H1 (cell line): ENCODE measurements at regions not wholly inside any gene's neighbourhood (a gene's known extent, or its start where the extent isn't known, plus 50 kb on each side); places are given as distances from the start of the nearest gene placed in this dataset.

Experiments used
- CTCF ChIA-PET: fragments of 300-600 bp; sonication (Branson Sonifier 250); formaldehyde crosslinking; loops from one replicate; lab custom pipeline; 2021; ENCODE audit not compliant: partially characterized antibody; lab: Charles Lee
- POLR2A ChIA-PET: fragments of 300-600 bp; sonication (Branson Sonifier 250); formaldehyde crosslinking; loops from one replicate; lab custom pipeline; 2021; ENCODE audit warnings: inconsistent platforms; ENCODE audit not compliant: partially characterized antibody; lab: Charles Lee
- DNase-seq, 2 experiments: peaks; one replicate each; pipeline versions ENCODE4 v3.0.0 to v3.0.0-alpha.2; 2010 to 2022; ENCODE audit warnings: low spot score in 2 of 2, low read depth in 1 of 2, mixed read lengths in 1 of 2
- FAIRE-seq: peaks from 2 replicates; lab custom pipeline; 2011; peaks lifted over from hg19 to GRCh38; lab: Jason Lieb, UNC
- H2AFZ ChIP-seq: 2 replicates; pipeline ENCODE4 v1.8.1; 2012; ENCODE audit warnings: low read length, inconsistent platforms
- H2AK5ac ChIP-seq: 2 replicates; pipeline ENCODE4 v1.6.1; 2013; ENCODE audit warnings: low read depth, low read length
- H2BK120ac ChIP-seq: replicated peaks from 2 replicates; pipeline ENCODE3; 2013; ENCODE audit warnings: low read depth, low read length, inconsistent platforms
- H2BK12ac ChIP-seq: 2 replicates; pipeline ENCODE4 v1.6.1; 2013; ENCODE audit warnings: low read depth, low read length
- H2BK15ac ChIP-seq: 2 replicates; pipeline ENCODE4 v1.6.1; 2013; ENCODE audit warnings: low read length
- H2BK20ac ChIP-seq: 2 replicates; pipeline ENCODE4 v1.6.1; 2013; ENCODE audit warnings: low read length
- H2BK5ac ChIP-seq: 2 replicates; pipeline ENCODE4 v1.6.1; 2013; ENCODE audit warnings: low read depth, low read length
- H3K14ac ChIP-seq: 2 replicates; pipeline ENCODE4 v1.6.1; 2013; ENCODE audit warnings: inconsistent platforms; ENCODE audit not compliant: insufficient read length
- H3K18ac ChIP-seq: 2 replicates; pipeline ENCODE4 v1.6.1; 2013; ENCODE audit warnings: low read length; ENCODE audit errors: extremely low read depth
- H3K23ac ChIP-seq: 2 replicates; pipeline ENCODE4 v1.6.1; 2013; ENCODE audit warnings: inconsistent platforms; ENCODE audit not compliant: insufficient read length
- H3K23me2 ChIP-seq: 2 replicates; pipeline ENCODE4 v1.6.1; 2013; ENCODE audit warnings: low read depth, low read length
- H3K27ac ChIP-seq: 2 replicates; pipeline ENCODE4 v1.6.1; 2011; ENCODE audit warnings: low read depth, low read length, inconsistent platforms
- H3K27me3 ChIP-seq, 4 experiments: replicated peaks in 1 of 4; 1 replicate in 1 of 4; 2 replicates in 3 of 4; pipeline versions ENCODE4 v1.6.1 to v1.8.1; 2011 to 2013; ENCODE audit warnings: low read length in 3 of 4, mild to moderate bottlenecking in 3 of 4, inconsistent platforms in 2 of 4, mixed read lengths in 2 of 4, moderate library complexity in 1 of 4; ENCODE audit not compliant: control insufficient read depth in 3 of 4, insufficient read depth in 3 of 4; ENCODE audit errors: extremely low read depth in 1 of 4
- H3K36me3 ChIP-seq, 4 experiments: 2 replicates each; pipeline versions ENCODE4 v1.6.1 to v1.8.1; 2011 to 2013; ENCODE audit warnings: mild to moderate bottlenecking in 4 of 4, low read length in 3 of 4, moderate library complexity in 2 of 4, control low read depth in 1 of 4, inconsistent platforms in 1 of 4; ENCODE audit not compliant: insufficient read depth in 4 of 4, control insufficient read depth in 2 of 4
- H3K4ac ChIP-seq: replicated peaks from 2 replicates; pipeline ENCODE3; 2013; ENCODE audit warnings: low read length, low read depth, mixed read lengths, inconsistent platforms; ENCODE audit not compliant: insufficient read length
- H3K4me1 ChIP-seq, 4 experiments: replicated peaks in 1 of 4; 1 replicate in 1 of 4; 2 replicates in 3 of 4; pipeline versions ENCODE4 v1.6.1 to v1.8.1; 2011 to 2013; ENCODE audit warnings: low read length in 3 of 4, inconsistent platforms in 2 of 4, mixed read lengths in 1 of 4; ENCODE audit not compliant: insufficient read depth in 4 of 4, control insufficient read depth in 3 of 4
- H3K4me2 ChIP-seq, 2 experiments: 2 replicates each; pipeline versions ENCODE4 v1.6.1 to v1.8.1; 2011 to 2013; ENCODE audit warnings: low read depth in 2 of 2, low read length in 2 of 2, control low read depth in 1 of 2, inconsistent platforms in 1 of 2, mild to moderate bottlenecking in 1 of 2; ENCODE audit not compliant: insufficient read depth in 1 of 2
- H3K4me3 ChIP-seq, 4 experiments: fragments of 200-600, 300-600 bp in 1 of 4; sonication (generic), shearing (Covaris generic), sonication (Bioruptor Twin) in 1 of 4; 2 replicates each; pipeline versions ENCODE4 v1.5.1 to v1.8.1; 2011 to 2016; ENCODE audit warnings: low read length in 4 of 4, low read depth in 3 of 4, control low read depth in 2 of 4, inconsistent platforms in 2 of 4, mild to moderate bottlenecking in 2 of 4, mixed read lengths in 1 of 4, moderate library complexity in 1 of 4; ENCODE audit not compliant: insufficient read depth in 2 of 4; ENCODE audit errors: extremely low read depth in 1 of 4
- H3K56ac ChIP-seq: replicated peaks from 2 replicates; pipeline ENCODE3; 2013; ENCODE audit warnings: low read depth, mild to moderate bottlenecking, mixed read lengths, low read length, inconsistent platforms; ENCODE audit not compliant: insufficient read length
- H3K79me1 ChIP-seq: 2 replicates; pipeline ENCODE4 v1.6.1; 2013; ENCODE audit warnings: low read depth, low read length, control low read depth
- H3K79me2 ChIP-seq, 2 experiments: 2 replicates each; pipeline versions ENCODE4 v1.6.1 to v1.8.1; 2012 to 2013; ENCODE audit warnings: low read length in 2 of 2, mild to moderate bottlenecking in 2 of 2, inconsistent platforms in 1 of 2; ENCODE audit not compliant: insufficient read depth in 2 of 2, control insufficient read depth in 1 of 2
- H3K9ac ChIP-seq, 4 experiments: replicated peaks in 1 of 4; 1 replicate in 1 of 4; 2 replicates in 3 of 4; pipeline versions ENCODE4 v1.6.1 to v1.8.1; 2011 to 2013; ENCODE audit warnings: low read depth in 3 of 4, low read length in 3 of 4, control low read depth in 2 of 4, mild to moderate bottlenecking in 2 of 4, moderate library complexity in 2 of 4, inconsistent platforms in 1 of 4; ENCODE audit errors: extremely low read depth in 1 of 4
- H3K9me3 ChIP-seq, 2 experiments: 2 replicates each; pipeline versions ENCODE4 v1.6.1 to v1.8.1; 2012 to 2013; ENCODE audit warnings: mild to moderate bottlenecking in 2 of 2, moderate library complexity in 2 of 2, control low read depth in 1 of 2, inconsistent platforms in 1 of 2, low read depth in 1 of 2, low read length in 1 of 2, mixed read lengths in 1 of 2; ENCODE audit not compliant: insufficient read depth in 2 of 2
- H4K20me1 ChIP-seq, 2 experiments: replicated peaks in 1 of 2; 2 replicates each; pipeline versions ENCODE3 to v1.8.1; 2011 to 2013; ENCODE audit warnings: inconsistent platforms in 2 of 2, low read length in 2 of 2, mild to moderate bottlenecking in 1 of 2; ENCODE audit not compliant: insufficient read depth in 2 of 2, control insufficient read depth in 1 of 2
- H4K5ac ChIP-seq: 2 replicates; pipeline ENCODE4 v1.6.1; 2013; ENCODE audit warnings: low read length, low read depth, mixed read lengths, inconsistent platforms; ENCODE audit not compliant: insufficient read length
- H4K8ac ChIP-seq: 2 replicates; pipeline ENCODE4 v1.8.0; 2013; ENCODE audit warnings: mild to moderate bottlenecking, moderate library complexity, low read length, inconsistent platforms; ENCODE audit not compliant: insufficient read depth; ENCODE audit errors: extremely low read depth
- H4K91ac ChIP-seq: replicated peaks from 2 replicates; pipeline ENCODE3; 2013; ENCODE audit warnings: low read length, mixed read lengths, inconsistent platforms; ENCODE audit not compliant: insufficient read length
- GABPA ChIP-seq: IDR thresholded peaks from 2 replicates; pipeline ENCODE4 v1.6.1; 2011; ENCODE audit warnings: mild to moderate bottlenecking, low read length, moderate library complexity, borderline replicate concordance; ENCODE audit not compliant: insufficient read depth
- JUN ChIP-seq: IDR thresholded peaks from 2 replicates; pipeline ENCODE4 v1.6.1; 2011; ENCODE audit warnings: low read depth, mild to moderate bottlenecking, improper control_type of control experiment, low read length
- KDM5A ChIP-seq: fragments of 200-600 bp; IDR thresholded peaks from 2 replicates; pipeline ENCODE4 v1.7.1; 2012; ENCODE audit warnings: mild to moderate bottlenecking, low read length, inconsistent platforms, mixed read lengths
- NANOG ChIP-seq: IDR thresholded peaks from 2 replicates; pipeline ENCODE4 v1.6.1; 2011; ENCODE audit warnings: low read length, low read depth, mild to moderate bottlenecking, inconsistent platforms; ENCODE audit not compliant: insufficient read depth, poor library complexity, severe bottlenecking
- PHF8 ChIP-seq: fragments of 200-600 bp; sonication (generic); conservative IDR thresholded peaks from 2 replicates; pipeline ENCODE4 v1.7.1; 2012; ENCODE audit warnings: low read depth, mild to moderate bottlenecking, inconsistent platforms, low read length, moderate library complexity
- POLR2AphosphoS5 ChIP-seq: IDR thresholded peaks from 2 replicates; pipeline ENCODE4 v1.6.1; 2011; ENCODE audit warnings: low read depth, low read length
- RXRA ChIP-seq: IDR thresholded peaks from 2 replicates; pipeline ENCODE4 v1.6.1; 2011; ENCODE audit warnings: low read depth, mild to moderate bottlenecking, low read length, moderate library complexity; ENCODE audit not compliant: insufficient read depth
- SIRT6 ChIP-seq: IDR thresholded peaks from one replicate; pipeline ENCODE4 v1.7.1; 2012; ENCODE audit warnings: low read length, inconsistent platforms
- SRF ChIP-seq: IDR thresholded peaks from 2 replicates; pipeline ENCODE4 v1.6.1; 2011; ENCODE audit warnings: mild to moderate bottlenecking, low read depth, low read length, moderate library complexity
- SUZ12 ChIP-seq: fragments of 200-600 bp; sonication (generic); IDR thresholded peaks from 2 replicates; pipeline ENCODE4 v1.6.1; 2012; ENCODE audit warnings: mild to moderate bottlenecking, inconsistent platforms, low read length, moderate library complexity, mixed read lengths
- TAF7 ChIP-seq: optimal IDR thresholded peaks from 2 replicates; pipeline ENCODE3; 2011; ENCODE audit warnings: low read depth, mild to moderate bottlenecking, inconsistent platforms, low read length, moderate library complexity, borderline replicate concordance
- TBP ChIP-seq: IDR thresholded peaks from 2 replicates; pipeline ENCODE4 v1.6.1; 2011; ENCODE audit warnings: low read depth, low read length, improper control_type of control experiment
- WGBS, 2 experiments: shearing (Covaris generic) in 1 of 2; methylation state at CpG; one replicate each; pipeline versions ENCODE4 v1.1.6 to v1.1.7; 2013 to 2015; ENCODE audit warnings: low lambda C conversion rate in 2 of 2, mixed read lengths in 2 of 2, inconsistent platforms in 1 of 2, low coverage in 1 of 2, missing lambda C conversion rate in 1 of 2; ENCODE audit not compliant: insufficient replicate concordance in 2 of 2, insufficient coverage in 1 of 2, insufficient read length in 1 of 2; ENCODE audit errors: extremely low coverage in 1 of 2, missing lambda C conversion rate in 1 of 2; 5-methylcytosine and 5-hydroxymethylcytosine counted together
- TF ChIP-seq, protein P1 (sequence below): IDR thresholded peaks from 2 replicates; pipeline ENCODE4 v1.6.1; 2011; ENCODE audit warnings: low read length, improper control_type of control experiment
- TF ChIP-seq, protein P2 (sequence below): IDR thresholded peaks from 2 replicates; pipeline ENCODE4 v1.6.1; 2012; ENCODE audit warnings: inconsistent platforms

DNA sequence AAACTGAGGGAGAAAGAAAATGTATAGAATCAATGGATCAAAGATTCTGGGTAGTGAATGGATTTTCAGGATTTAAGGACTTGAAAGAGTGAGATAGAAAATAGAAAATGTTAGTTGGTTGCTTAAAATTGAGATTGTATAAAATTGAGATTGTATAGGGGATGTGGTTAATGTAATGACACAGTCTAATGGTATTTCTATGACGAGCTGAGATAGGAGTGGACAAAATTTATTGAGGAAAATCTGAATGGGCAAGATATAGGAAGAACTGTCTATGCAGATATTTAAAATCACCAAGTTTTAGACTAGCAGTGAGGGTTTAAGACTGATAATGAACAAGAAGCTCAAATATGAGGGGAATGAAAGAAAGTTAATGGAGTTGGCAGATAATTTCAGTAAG lies 406.6 kb downstream of the NYAP2 start:
- Histone ChIP-seq H3K4me1 (no peaks in the 10 kb centered on the region), H2BK12ac (no peak overlapping the region), H3K4me3 (no peak overlapping the region), H3K9me3 (no peaks in the 10 kb centered on the region), H3K27me3 (no peaks in the 10 kb centered on the region), H2BK20ac (no peak overlapping the region), H3K23me2 (no peaks in the 10 kb centered on the region), H3K18ac (no peak overlapping the region), H2BK15ac (no peak overlapping the region), H3K79me1 (no peaks in the 10 kb centered on the region), H3K9ac (no peak overlapping the region), H3K56ac (no peak overlapping the region), H2AFZ (no peak overlapping the region), H3K23ac (no peak overlapping the region), H4K5ac (no peak overlapping the region), H4K8ac (no peak overlapping the region), H4K20me1 (no peaks in the 10 kb centered on the region), H3K79me2 (no peaks in the 10 kb centered on the region), H3K36me3 (no peaks in the 10 kb centered on the region), H2BK120ac (no peak overlapping the region), H2BK5ac (no peak overlapping the region), H3K4ac (no peak overlapping the region), H3K14ac (no peak overlapping the region), H3K4me2 (no peak overlapping the region), H3K27ac (no peak overlapping the region), H2AK5ac (no peak overlapping the region), H4K91ac (no peak overlapping the region)
- 96% methylated on average over 1 of the region's 1 CpG; no CpG with 5 or more reads in 1 of the 2 experiments for WGBS, 2 experiments
- no peak for DNase-seq
- ChIA-PET CTCF (no interaction called here), POLR2A (no interaction called here)
- FAIRE-seq: no peak
- TF ChIP-seq POLR2AphosphoS5 (no peak), GABPA (no peak), JUN (no peak), NANOG (no peak), SRF (no peak), KDM5A (no peak), TAF7 (no peak), RXRA (no peak), TBP (no peak), SUZ12 (no peak), SIRT6 (no peak), PHF8 (no peak)
- TF ChIP-seq, protein P1, sequence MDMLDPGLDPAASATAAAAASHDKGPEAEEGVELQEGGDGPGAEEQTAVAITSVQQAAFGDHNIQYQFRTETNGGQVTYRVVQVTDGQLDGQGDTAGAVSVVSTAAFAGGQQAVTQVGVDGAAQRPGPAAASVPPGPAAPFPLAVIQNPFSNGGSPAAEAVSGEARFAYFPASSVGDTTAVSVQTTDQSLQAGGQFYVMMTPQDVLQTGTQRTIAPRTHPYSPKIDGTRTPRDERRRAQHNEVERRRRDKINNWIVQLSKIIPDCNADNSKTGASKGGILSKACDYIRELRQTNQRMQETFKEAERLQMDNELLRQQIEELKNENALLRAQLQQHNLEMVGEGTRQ: no peak
- TF ChIP-seq, protein P2, sequence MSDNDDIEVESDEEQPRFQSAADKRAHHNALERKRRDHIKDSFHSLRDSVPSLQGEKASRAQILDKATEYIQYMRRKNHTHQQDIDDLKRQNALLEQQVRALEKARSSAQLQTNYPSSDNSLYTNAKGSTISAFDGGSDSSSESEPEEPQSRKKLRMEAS: no peak
